ENCODE measurements at regions not wholly inside any gene's neighbourhood (a gene's known extent, or its start where the extent isn't known, plus 50 kb on each side); places are given as distances from the start of the nearest gene placed in this dataset.

DNA sequence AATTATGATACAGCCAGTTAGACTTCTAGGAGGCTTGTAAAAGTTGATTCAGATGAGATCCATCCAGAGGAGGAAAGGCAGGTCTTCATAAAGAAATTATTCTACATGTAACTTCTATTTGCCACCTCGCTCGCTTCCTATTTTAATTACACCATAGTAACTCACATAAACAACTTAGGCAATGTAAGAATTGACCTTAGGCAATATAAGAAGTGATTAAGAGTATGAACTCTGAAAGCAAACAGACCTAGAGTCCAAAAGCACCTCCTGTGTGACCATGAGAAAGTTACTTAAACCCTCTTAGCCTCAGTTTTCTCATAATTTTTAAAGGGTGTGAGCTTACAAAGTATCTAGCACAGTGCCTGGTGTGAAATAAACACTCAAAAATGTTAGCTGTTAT is 192.7 kb upstream of the NFIA start:
- H3K27me3 ChIP-seq (ENCODE audit: control insufficient read depth in 4 of 4, insufficient read depth in 4 of 4, low read length in 3 of 4), result no peaks in the 10 kb centered on the region
- TF ChIP-seq, protein P1, sequence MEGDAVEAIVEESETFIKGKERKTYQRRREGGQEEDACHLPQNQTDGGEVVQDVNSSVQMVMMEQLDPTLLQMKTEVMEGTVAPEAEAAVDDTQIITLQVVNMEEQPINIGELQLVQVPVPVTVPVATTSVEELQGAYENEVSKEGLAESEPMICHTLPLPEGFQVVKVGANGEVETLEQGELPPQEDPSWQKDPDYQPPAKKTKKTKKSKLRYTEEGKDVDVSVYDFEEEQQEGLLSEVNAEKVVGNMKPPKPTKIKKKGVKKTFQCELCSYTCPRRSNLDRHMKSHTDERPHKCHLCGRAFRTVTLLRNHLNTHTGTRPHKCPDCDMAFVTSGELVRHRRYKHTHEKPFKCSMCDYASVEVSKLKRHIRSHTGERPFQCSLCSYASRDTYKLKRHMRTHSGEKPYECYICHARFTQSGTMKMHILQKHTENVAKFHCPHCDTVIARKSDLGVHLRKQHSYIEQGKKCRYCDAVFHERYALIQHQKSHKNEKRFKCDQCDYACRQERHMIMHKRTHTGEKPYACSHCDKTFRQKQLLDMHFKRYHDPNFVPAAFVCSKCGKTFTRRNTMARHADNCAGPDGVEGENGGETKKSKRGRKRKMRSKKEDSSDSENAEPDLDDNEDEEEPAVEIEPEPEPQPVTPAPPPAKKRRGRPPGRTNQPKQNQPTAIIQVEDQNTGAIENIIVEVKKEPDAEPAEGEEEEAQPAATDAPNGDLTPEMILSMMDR (IDR thresholded peaks at IDR 0.05; ENCODE audit: low read depth, low read length, missing input control), result no peak
- TF ChIP-seq HNF4A (conservative IDR thresholded peaks at IDR 0.05), result no peak
- TF ChIP-seq, protein P2, sequence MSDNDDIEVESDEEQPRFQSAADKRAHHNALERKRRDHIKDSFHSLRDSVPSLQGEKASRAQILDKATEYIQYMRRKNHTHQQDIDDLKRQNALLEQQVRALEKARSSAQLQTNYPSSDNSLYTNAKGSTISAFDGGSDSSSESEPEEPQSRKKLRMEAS (IDR thresholded peaks at IDR 0.05), result no peak
- no peak for TF ChIP-seq TAF1 (conservative IDR thresholded peaks at IDR 0.05)
- TF ChIP-seq, protein P3, sequence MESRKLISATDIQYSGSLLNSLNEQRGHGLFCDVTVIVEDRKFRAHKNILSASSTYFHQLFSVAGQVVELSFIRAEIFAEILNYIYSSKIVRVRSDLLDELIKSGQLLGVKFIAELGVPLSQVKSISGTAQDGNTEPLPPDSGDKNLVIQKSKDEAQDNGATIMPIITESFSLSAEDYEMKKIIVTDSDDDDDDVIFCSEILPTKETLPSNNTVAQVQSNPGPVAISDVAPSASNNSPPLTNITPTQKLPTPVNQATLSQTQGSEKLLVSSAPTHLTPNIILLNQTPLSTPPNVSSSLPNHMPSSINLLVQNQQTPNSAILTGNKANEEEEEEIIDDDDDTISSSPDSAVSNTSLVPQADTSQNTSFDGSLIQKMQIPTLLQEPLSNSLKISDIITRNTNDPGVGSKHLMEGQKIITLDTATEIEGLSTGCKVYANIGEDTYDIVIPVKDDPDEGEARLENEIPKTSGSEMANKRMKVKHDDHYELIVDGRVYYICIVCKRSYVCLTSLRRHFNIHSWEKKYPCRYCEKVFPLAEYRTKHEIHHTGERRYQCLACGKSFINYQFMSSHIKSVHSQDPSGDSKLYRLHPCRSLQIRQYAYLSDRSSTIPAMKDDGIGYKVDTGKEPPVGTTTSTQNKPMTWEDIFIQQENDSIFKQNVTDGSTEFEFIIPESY (IDR thresholded peaks at IDR 0.05), result no peak
- no peak for TF ChIP-seq RAD21 (IDR thresholded peaks at IDR 0.05)
- TF ChIP-seq JUND (IDR thresholded peaks at IDR 0.05), result no peak
- no peak for TF ChIP-seq HNF4G (IDR thresholded peaks at IDR 0.05)
- no peak overlapping the region for H3K27ac ChIP-seq (ENCODE audit: low read depth in 1 of 2, low read length in 2 of 2)
- H3K4me1 ChIP-seq (ENCODE audit: control insufficient read depth in 4 of 4, insufficient read depth in 4 of 4, low read length in 3 of 4), result no peaks in the 10 kb centered on the region
- no peaks in the 10 kb centered on the region for H3K9me3 ChIP-seq (ENCODE audit: control insufficient read depth in 4 of 4, low read length in 3 of 4)
- H3K9ac ChIP-seq (ENCODE audit: low read depth in 1 of 2, low read length in 2 of 2), result no peak overlapping the region
- no peak overlapping the region for H3K4me3 ChIP-seq (ENCODE audit: low read depth in 1 of 3, low read length in 3 of 3)
- no peaks in the 10 kb centered on the region for H3K36me3 ChIP-seq (ENCODE audit: control insufficient read depth in 4 of 4, insufficient read depth in 3 of 4, low read depth in 1 of 4, low read length in 3 of 4)
- DNase-seq (ENCODE audit: low spot score), result no peak
- WGBS, result 92% methylated on average over 2 of the region's 2 CpGs

DNA sequence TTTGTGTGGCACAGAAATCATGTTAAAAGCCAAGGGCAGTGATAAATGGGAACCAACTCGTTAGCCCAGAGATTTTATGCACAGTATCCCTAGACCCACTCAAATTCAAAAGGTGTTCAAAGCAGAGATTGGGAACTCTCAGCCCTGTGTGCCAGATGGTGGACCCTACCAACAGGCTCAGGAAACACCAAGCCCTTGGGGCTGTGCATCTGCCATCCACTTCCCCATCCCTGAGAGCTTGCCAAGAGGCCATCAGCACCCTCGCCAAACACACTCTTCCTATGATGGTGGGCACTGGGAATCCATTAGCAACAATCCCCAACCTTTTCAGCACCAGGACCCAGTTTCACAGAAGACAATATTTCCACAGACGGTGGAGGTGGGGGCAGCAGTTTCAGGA is 194.2 kb upstream of the NFIA start:
- 86% methylated on average over 3 of the region's 3 CpGs for WGBS
- DNase-seq (ENCODE audit: low spot score), result no peak

More for the DNA sequence above, 194.2 kb upstream of the NFIA start:
- no peaks in the 10 kb centered on the region for H3K9me3 ChIP-seq (ENCODE audit: control insufficient read depth in 4 of 4, low read length in 3 of 4)
- H3K9ac ChIP-seq (ENCODE audit: low read depth in 1 of 2, low read length in 2 of 2), result no peak overlapping the region
- no peak overlapping the region for H3K4me3 ChIP-seq (ENCODE audit: low read depth in 1 of 3, low read length in 3 of 3)
- no peaks in the 10 kb centered on the region for H3K36me3 ChIP-seq (ENCODE audit: control insufficient read depth in 4 of 4, insufficient read depth in 3 of 4, low read depth in 1 of 4, low read length in 3 of 4)
- no peaks in the 10 kb centered on the region for H3K27me3 ChIP-seq (ENCODE audit: control insufficient read depth in 4 of 4, insufficient read depth in 4 of 4, low read length in 3 of 4)
- TF ChIP-seq NR2F2 (IDR thresholded peaks at IDR 0.05), result no peak
- no peak for TF ChIP-seq TAF1 (conservative IDR thresholded peaks at IDR 0.05)
- no peak for TF ChIP-seq HNF4G (IDR thresholded peaks at IDR 0.05)
- TF ChIP-seq FOXA2 (IDR thresholded peaks at IDR 0.05), result no peak
- no peak for TF ChIP-seq EGR1 (IDR thresholded peaks at IDR 0.05; ENCODE audit: low read depth in 2 of 2)
- TF ChIP-seq, protein P3 (IDR thresholded peaks at IDR 0.05), result no peak
- no peak for TF ChIP-seq RAD21 (IDR thresholded peaks at IDR 0.05)
- no peak for TF ChIP-seq GABPA (IDR thresholded peaks at IDR 0.05 in 1 of 2, conservative IDR thresholded peaks at IDR 0.05 in 1 of 2)
- no peak for TF ChIP-seq SP1 (IDR thresholded peaks at IDR 0.05)
- TF ChIP-seq, protein P1 (IDR thresholded peaks at IDR 0.05; ENCODE audit: low read depth, low read length, missing input control), result no peak
- TF ChIP-seq, protein P4, sequence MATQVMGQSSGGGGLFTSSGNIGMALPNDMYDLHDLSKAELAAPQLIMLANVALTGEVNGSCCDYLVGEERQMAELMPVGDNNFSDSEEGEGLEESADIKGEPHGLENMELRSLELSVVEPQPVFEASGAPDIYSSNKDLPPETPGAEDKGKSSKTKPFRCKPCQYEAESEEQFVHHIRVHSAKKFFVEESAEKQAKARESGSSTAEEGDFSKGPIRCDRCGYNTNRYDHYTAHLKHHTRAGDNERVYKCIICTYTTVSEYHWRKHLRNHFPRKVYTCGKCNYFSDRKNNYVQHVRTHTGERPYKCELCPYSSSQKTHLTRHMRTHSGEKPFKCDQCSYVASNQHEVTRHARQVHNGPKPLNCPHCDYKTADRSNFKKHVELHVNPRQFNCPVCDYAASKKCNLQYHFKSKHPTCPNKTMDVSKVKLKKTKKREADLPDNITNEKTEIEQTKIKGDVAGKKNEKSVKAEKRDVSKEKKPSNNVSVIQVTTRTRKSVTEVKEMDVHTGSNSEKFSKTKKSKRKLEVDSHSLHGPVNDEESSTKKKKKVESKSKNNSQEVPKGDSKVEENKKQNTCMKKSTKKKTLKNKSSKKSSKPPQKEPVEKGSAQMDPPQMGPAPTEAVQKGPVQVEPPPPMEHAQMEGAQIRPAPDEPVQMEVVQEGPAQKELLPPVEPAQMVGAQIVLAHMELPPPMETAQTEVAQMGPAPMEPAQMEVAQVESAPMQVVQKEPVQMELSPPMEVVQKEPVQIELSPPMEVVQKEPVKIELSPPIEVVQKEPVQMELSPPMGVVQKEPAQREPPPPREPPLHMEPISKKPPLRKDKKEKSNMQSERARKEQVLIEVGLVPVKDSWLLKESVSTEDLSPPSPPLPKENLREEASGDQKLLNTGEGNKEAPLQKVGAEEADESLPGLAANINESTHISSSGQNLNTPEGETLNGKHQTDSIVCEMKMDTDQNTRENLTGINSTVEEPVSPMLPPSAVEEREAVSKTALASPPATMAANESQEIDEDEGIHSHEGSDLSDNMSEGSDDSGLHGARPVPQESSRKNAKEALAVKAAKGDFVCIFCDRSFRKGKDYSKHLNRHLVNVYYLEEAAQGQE (IDR thresholded peaks at IDR 0.05), result no peak
- no peaks in the 10 kb centered on the region for H3K4me1 ChIP-seq (ENCODE audit: control insufficient read depth in 4 of 4, insufficient read depth in 4 of 4, low read length in 3 of 4)
- no peak overlapping the region for H3K27ac ChIP-seq (ENCODE audit: low read depth in 1 of 2, low read length in 2 of 2)
